Thoracic aorta (tissue), 2 donors: ENCODE measurements at regions not wholly inside any gene's neighbourhood (a gene's known extent, or its start where the extent isn't known, plus 50 kb on each side); places are given as distances from the start of the nearest gene placed in this dataset.

ENCODE experiments used
- ATAC-seq: fragments of 150-250 bp; one replicate; pipeline ENCODE4 v1.8.0; 2017; ENCODE audit warnings: low read depth; ENCODE audit not compliant: insufficient number of reproducible peaks, low FRiP score
- DNase-seq: peaks from one replicate; pipeline ENCODE4 v3.0.0-alpha.2; 2020; ENCODE audit warnings: low spot score
- H3K27ac ChIP-seq, 2 donors: fragments of 200-600 bp; sonication (generic); 1 replicate in 1 of 2; 2 replicates in 1 of 2; pipeline ENCODE4 v1.5.1; 2016; ENCODE audit warnings: mild to moderate bottlenecking in 2 of 2, moderate library complexity in 2 of 2
- H3K27me3 ChIP-seq: fragments of 200-600 bp; sonication (generic); replicated peaks from 2 replicates; pipeline ENCODE4 v1.6.0; 2016; ENCODE audit warnings: mild to moderate bottlenecking; ENCODE audit not compliant: insufficient read depth
- H3K36me3 ChIP-seq: fragments of 200-600 bp; sonication (generic); one replicate; pipeline ENCODE4 v1.5.1; 2016
- H3K4me1 ChIP-seq, 2 donors: fragments of 200-600 bp; sonication (generic); 1 replicate in 1 of 2; 2 replicates in 1 of 2; pipeline versions ENCODE4 v1.5.1 to v1.6.0; 2016; ENCODE audit warnings: low read depth in 2 of 2, mild to moderate bottlenecking in 1 of 2; ENCODE audit not compliant: control insufficient read depth in 1 of 2
- H3K4me3 ChIP-seq: fragments of 200-600 bp; sonication (generic); 2 replicates; pipeline ENCODE4 v1.5.1; 2016; ENCODE audit warnings: mild to moderate bottlenecking
- H3K9me3 ChIP-seq: fragments of 200-600 bp; sonication (generic); 2 replicates; pipeline ENCODE4 v1.5.1; 2016
- CTCF ChIP-seq: fragments of 200-600 bp; sonication (generic); IDR thresholded peaks from one replicate; pipeline ENCODE4 v1.5.1; 2019; ENCODE audit warnings: antibody characterized with exemption

GRCh38 chr6:164495882-164496495 is 813.4 kb downstream of the C6orf118 start:
- no peaks in the 10 kb centered on the region for H3K4me1 ChIP-seq
- H3K9me3 ChIP-seq: no peaks in the 10 kb centered on the region
- H3K27ac ChIP-seq: no peak overlapping the region
- no peaks in the 10 kb centered on the region for H3K36me3 ChIP-seq
- no peak for TF ChIP-seq CTCF
- no peak for DNase-seq
- no peaks in the 10 kb centered on the region for H3K27me3 ChIP-seq
- ATAC-seq: no peak
- no peak overlapping the region for H3K4me3 ChIP-seq

GRCh38 chr6:164478426-164478825 is 831.0 kb downstream of the C6orf118 start:
- Histone ChIP-seq H3K27me3 (no peaks in the 10 kb centered on the region), H3K4me1 (no peaks in the 10 kb centered on the region), H3K9me3 (no peaks in the 10 kb centered on the region), H3K36me3 (no peaks in the 10 kb centered on the region), H3K4me3 (no peak overlapping the region), H3K27ac (no peak overlapping the region)
- ATAC-seq: no peak
- no peak for TF ChIP-seq CTCF
- DNase-seq: no peak

- DNase-seq: no peak
- no peaks in the 10 kb centered on the region for H3K27me3 ChIP-seq
- no peak for TF ChIP-seq CTCF
- H3K27ac ChIP-seq: no peak overlapping the region
- no peaks in the 10 kb centered on the region for H3K36me3 ChIP-seq
- H3K9me3 ChIP-seq: no peaks in the 10 kb centered on the region
- no peak overlapping the region for H3K4me3 ChIP-seq
- ATAC-seq: no peak
- H3K4me1 ChIP-seq: no peaks in the 10 kb centered on the region
Observed at GRCh38 chr6:164477790-164478189, 831.6 kb downstream of the C6orf118 start.

- Histone ChIP-seq H3K4me3 (no peak overlapping the region), H3K36me3 (no peaks in the 10 kb centered on the region), H3K27me3 (no peaks in the 10 kb centered on the region), H3K4me1 (no peaks in the 10 kb centered on the region), H3K9me3 (no peaks in the 10 kb centered on the region), H3K27ac (no peak overlapping the region)
- no peak for ATAC-seq
- TF ChIP-seq CTCF: no peak
- DNase-seq: no peak
Observed at GRCh38 chr6:164477101-164477500, 832.3 kb downstream of the C6orf118 start.

- Histone ChIP-seq H3K9me3 (no peaks in the 10 kb centered on the region), H3K36me3 (no peaks in the 10 kb centered on the region), H3K4me3 (no peak overlapping the region), H3K27ac (no peak overlapping the region), H3K4me1 (no peaks in the 10 kb centered on the region), H3K27me3 (no peaks in the 10 kb centered on the region)
- ATAC-seq (no peak), DNase-seq (no peak)
- TF ChIP-seq CTCF: no peak
Observed at GRCh38 chr6:164469276-164469949, 840.0 kb downstream of the C6orf118 start.
